Central memory CD8-positive, alpha-beta T cell (primary cell): ENCODE measurements at regions not wholly inside any gene's neighbourhood (a gene's known extent, or its start where the extent isn't known, plus 50 kb on each side); places are given as distances from the start of the nearest gene placed in this dataset.
A peak's percentile ranks its signal among the peaks of the same experiment; 100 is the strongest.
"Not testable (repeated sequence)": the region's sequence is repeated elsewhere in the genome, so short reads cannot be mapped to it uniquely, and the experiment has no call there.

Experiments used
- ATAC-seq: fragments of 150-1000 bp; cut with Tn5 transposase; replicated peaks from 2 replicates; pipeline ENCODE4 v1.10.0; 2022; ENCODE audit warnings: mild to moderate bottlenecking, moderate FRiP score, moderate number of reproducible peaks; ENCODE audit not compliant: poor library complexity, severe bottlenecking; ENCODE audit errors: extremely low read depth
- DNase-seq, 2 donors: peaks; one replicate each; pipeline ENCODE4 v3.0.0; 2021; ENCODE audit warnings: low spot score in 2 of 2
- H3K27ac Mint-ChIP-seq: one replicate; pipeline ENCODE4 v1.8.0; 2022; ENCODE audit warnings: low read depth, mild to moderate bottlenecking, moderate library complexity, mixed read lengths
- H3K27me3 Mint-ChIP-seq: one replicate; pipeline ENCODE4 v1.8.0; 2022; ENCODE audit warnings: mixed read lengths
- H3K36me3 Mint-ChIP-seq: one replicate; pipeline ENCODE4 v1.8.0; 2022; ENCODE audit warnings: mild to moderate bottlenecking, moderate library complexity, mixed read lengths; ENCODE audit not compliant: insufficient read depth
- H3K4me1 Mint-ChIP-seq: one replicate; pipeline ENCODE4 v1.8.0; 2022; ENCODE audit warnings: mixed read lengths
- H3K4me3 Mint-ChIP-seq: one replicate; pipeline ENCODE4 v1.8.0; 2022; ENCODE audit warnings: mild to moderate bottlenecking, moderate library complexity, mixed read lengths
- H3K9me3 Mint-ChIP-seq: one replicate; pipeline ENCODE4 v1.8.0; 2022; ENCODE audit warnings: mixed read lengths

DNA sequence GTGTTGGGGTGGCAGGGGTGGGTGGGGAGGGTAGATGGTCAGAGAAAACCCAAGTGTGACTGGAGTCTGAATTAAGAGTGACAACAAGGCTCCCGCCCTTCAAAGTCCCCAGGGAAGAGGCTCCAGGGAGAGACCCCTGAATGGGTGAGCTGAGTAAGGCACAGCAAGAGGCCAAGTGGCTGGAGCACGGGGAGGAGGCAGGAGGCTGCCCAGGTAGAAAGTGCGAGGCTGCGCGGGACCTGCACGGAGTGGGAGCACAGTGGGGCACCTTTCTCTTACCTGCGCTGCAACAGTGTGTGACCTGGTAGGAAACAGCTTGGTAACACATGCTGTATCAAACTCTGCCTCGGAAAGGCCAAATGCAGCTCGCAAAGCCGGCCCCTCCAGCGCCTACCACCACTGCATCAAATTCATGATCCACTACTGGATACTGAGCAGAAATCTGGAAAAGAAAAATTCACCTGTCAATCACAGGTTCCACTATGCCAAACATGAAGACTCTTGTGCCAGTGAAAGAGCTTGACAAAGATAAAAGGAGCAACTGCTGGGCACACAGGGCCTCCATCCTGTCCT, 77.1 kb upstream of the TNK2 start:
- H3K36me3 Mint-ChIP-seq: peaks cover 11% of the 10 kb centered on the region
- not testable (repeated sequence) for H3K9me3 Mint-ChIP-seq, ATAC-seq, H3K4me3 Mint-ChIP-seq, H3K27ac Mint-ChIP-seq, H3K4me1 Mint-ChIP-seq, DNase-seq, H3K27me3 Mint-ChIP-seq

DNA sequence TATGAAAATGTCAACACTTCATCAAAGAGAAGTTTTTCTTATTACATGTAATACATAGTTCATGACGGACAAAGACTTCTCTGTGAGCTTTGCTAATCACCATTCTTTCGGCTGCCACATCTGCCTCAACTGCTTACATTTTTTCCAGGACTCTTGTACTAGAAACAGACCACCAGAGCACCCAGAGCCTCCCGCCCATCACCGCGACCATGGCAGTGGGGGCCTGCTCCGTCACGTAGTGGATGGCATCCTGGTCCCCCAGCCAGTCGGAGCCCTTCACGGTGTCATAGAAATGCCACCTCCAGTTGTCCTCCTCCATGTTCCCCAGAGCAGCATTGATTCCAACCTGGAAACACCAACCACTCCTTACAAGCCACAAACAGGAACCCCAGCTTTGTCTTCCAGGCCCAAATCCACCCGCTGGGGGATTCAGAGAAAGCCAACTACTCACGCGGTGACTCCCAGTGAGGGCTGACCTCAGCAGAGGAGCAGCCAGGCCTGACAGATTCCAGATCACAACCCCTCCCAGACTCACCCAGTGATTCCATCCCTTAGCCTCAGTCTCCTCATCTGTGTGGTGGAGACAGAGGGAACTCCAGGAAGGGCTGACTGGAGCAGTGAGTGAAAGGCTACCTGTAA, 76.2 kb upstream of the TNK2 start:
- not testable (repeated sequence) for H3K4me3 Mint-ChIP-seq, DNase-seq, H3K4me1 Mint-ChIP-seq, H3K27ac Mint-ChIP-seq, H3K9me3 Mint-ChIP-seq, H3K27me3 Mint-ChIP-seq, ATAC-seq
- H3K36me3 Mint-ChIP-seq: peaks cover 16% of the 10 kb centered on the region

GRCh38 chr3:195983880-195984279, 75.5 kb upstream of the TNK2 start:
- not testable (repeated sequence) for H3K27ac Mint-ChIP-seq, H3K4me1 Mint-ChIP-seq, H3K9me3 Mint-ChIP-seq, H3K27me3 Mint-ChIP-seq, H3K4me3 Mint-ChIP-seq, ATAC-seq, DNase-seq
- peaks cover 19% of the 10 kb centered on the region for H3K36me3 Mint-ChIP-seq

- not testable (repeated sequence) for H3K27me3 Mint-ChIP-seq, H3K4me1 Mint-ChIP-seq, H3K9me3 Mint-ChIP-seq, DNase-seq, H3K4me3 Mint-ChIP-seq, H3K27ac Mint-ChIP-seq, ATAC-seq
- peaks cover 19% of the 10 kb centered on the region for H3K36me3 Mint-ChIP-seq
These were observed 74.4 kb upstream of the TNK2 start for GRCh38 chr3:195982754-195983153.

- not testable (repeated sequence) for H3K27ac Mint-ChIP-seq, ATAC-seq, H3K4me3 Mint-ChIP-seq, DNase-seq, H3K4me1 Mint-ChIP-seq, H3K27me3 Mint-ChIP-seq, H3K9me3 Mint-ChIP-seq
- H3K36me3 Mint-ChIP-seq: peaks cover 19% of the 10 kb centered on the region
These were observed 73.4 kb upstream of the TNK2 start for GRCh38 chr3:195981778-195982177.

GRCh38 chr3:195979877-195980276, 71.5 kb upstream of the TNK2 start:
- H3K4me1 Mint-ChIP-seq, H3K9me3 Mint-ChIP-seq, H3K27me3 Mint-ChIP-seq, DNase-seq, H3K27ac Mint-ChIP-seq, ATAC-seq, H3K4me3 Mint-ChIP-seq: not testable (repeated sequence)
- peaks cover 23% of the 10 kb centered on the region for H3K36me3 Mint-ChIP-seq

- ATAC-seq, H3K27ac Mint-ChIP-seq, DNase-seq, H3K4me3 Mint-ChIP-seq, H3K4me1 Mint-ChIP-seq, H3K9me3 Mint-ChIP-seq, H3K27me3 Mint-ChIP-seq: not testable (repeated sequence)
- H3K36me3 Mint-ChIP-seq: peaks cover 20% of the 10 kb centered on the region
These were observed 70.2 kb upstream of the TNK2 start for GRCh38 chr3:195978585-195978984.

GRCh38 chr3:195976876-195977275, 68.5 kb upstream of the TNK2 start:
- ATAC-seq: peak; percentile 69
- DNase-seq, H3K27me3 Mint-ChIP-seq, H3K9me3 Mint-ChIP-seq, H3K4me3 Mint-ChIP-seq, H3K27ac Mint-ChIP-seq, H3K4me1 Mint-ChIP-seq: not testable (repeated sequence)
- H3K36me3 Mint-ChIP-seq: peaks cover 23% of the 10 kb centered on the region

- H3K27ac Mint-ChIP-seq, DNase-seq, H3K4me3 Mint-ChIP-seq, H3K9me3 Mint-ChIP-seq, ATAC-seq, H3K4me1 Mint-ChIP-seq, H3K27me3 Mint-ChIP-seq: not testable (repeated sequence)
- peaks cover 31% of the 10 kb centered on the region for H3K36me3 Mint-ChIP-seq
These were observed 65.9 kb upstream of the TNK2 start for GRCh38 chr3:195974281-195974680.

- not testable (repeated sequence) for H3K4me1 Mint-ChIP-seq, H3K27me3 Mint-ChIP-seq, H3K9me3 Mint-ChIP-seq, H3K4me3 Mint-ChIP-seq, ATAC-seq, DNase-seq, H3K27ac Mint-ChIP-seq
- H3K36me3 Mint-ChIP-seq: peaks cover 35% of the 10 kb centered on the region
These were observed 62.5 kb upstream of the TNK2 start for GRCh38 chr3:195970873-195971272.

DNA sequence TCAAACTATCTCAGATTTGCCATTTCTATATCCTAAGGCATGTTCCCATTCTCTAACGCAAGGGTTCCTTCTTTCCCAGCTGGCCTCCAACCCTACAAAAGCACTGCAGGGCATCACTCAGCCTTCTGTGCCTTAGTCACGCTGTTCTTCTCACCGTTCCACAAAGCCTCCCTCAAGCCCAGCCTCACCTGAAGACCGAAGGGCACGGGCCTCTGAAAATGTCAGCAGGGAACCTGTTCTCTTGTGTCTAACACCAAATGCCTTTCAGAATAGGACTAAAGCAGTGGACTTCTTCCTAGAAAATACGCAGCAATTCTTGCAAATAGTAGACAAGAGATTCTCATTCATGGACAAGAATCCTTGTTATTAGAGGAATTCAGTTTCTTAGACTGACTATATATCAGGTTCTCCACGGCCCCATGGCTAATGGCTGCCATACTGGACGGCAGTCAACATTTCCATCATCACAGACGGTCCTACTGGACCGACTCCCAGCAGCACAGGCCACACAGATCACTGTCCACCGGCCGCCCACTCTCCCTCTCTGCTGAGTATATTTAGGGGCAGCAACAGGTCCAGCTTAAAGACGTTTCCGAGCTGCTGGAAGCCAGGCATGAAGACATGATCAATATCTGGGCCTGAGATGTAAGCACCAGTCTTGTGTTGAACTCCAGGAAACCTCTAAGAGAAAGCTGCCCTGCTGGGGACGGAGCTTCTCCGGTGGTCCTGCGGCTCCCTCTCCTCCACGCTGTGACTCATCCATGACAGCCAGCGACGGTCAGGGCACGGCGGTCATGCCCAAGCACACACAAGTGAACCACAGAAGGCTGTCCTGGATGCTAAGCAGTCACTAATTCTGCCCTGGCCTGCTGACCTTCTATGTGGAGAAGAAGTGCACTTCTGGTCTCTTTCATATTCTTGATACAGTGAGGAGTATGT, 61.8 kb upstream of the TNK2 start:
- H3K9me3 Mint-ChIP-seq, H3K4me1 Mint-ChIP-seq, ATAC-seq, H3K27ac Mint-ChIP-seq, H3K27me3 Mint-ChIP-seq, H3K4me3 Mint-ChIP-seq, DNase-seq: not testable (repeated sequence)
- peaks cover 38% of the 10 kb centered on the region for H3K36me3 Mint-ChIP-seq

GRCh38 chr3:195969341-195969740, 61.0 kb upstream of the TNK2 start:
- not testable (repeated sequence) for H3K4me1 Mint-ChIP-seq, H3K9me3 Mint-ChIP-seq, H3K27me3 Mint-ChIP-seq, H3K27ac Mint-ChIP-seq, ATAC-seq, H3K4me3 Mint-ChIP-seq, DNase-seq
- H3K36me3 Mint-ChIP-seq: peaks cover 41% of the 10 kb centered on the region

GRCh38 chr3:195968104-195968503, 59.8 kb upstream of the TNK2 start:
- not testable (repeated sequence) for ATAC-seq, H3K27me3 Mint-ChIP-seq, H3K9me3 Mint-ChIP-seq, H3K4me1 Mint-ChIP-seq, H3K4me3 Mint-ChIP-seq, H3K27ac Mint-ChIP-seq, DNase-seq
- H3K36me3 Mint-ChIP-seq: peaks cover 42% of the 10 kb centered on the region
